AG10803 (cell line): ENCODE measurements at regions not wholly inside any gene's neighbourhood (a gene's known extent, or its start where the extent isn't known, plus 50 kb on each side); places are given as distances from the start of the nearest gene placed in this dataset.

Experiments
- DNase-seq: peaks from one replicate; pipeline ENCODE4 v3.0.0; 2010; ENCODE audit warnings: low read depth
- H3K4me3 ChIP-seq: 2 replicates; pipeline ENCODE4 v1.5.1; 2011; ENCODE audit warnings: mild to moderate bottlenecking, low read length, control low read depth
- CTCF ChIP-seq: conservative IDR thresholded peaks from 2 replicates; pipeline ENCODE4 v1.5.1; 2011; ENCODE audit warnings: mild to moderate bottlenecking, low read length, control low read depth, inconsistent platforms

- no peak for DNase-seq
- no peak overlapping the region for H3K4me3 ChIP-seq
- no peak for TF ChIP-seq CTCF
These were observed 129.5 kb upstream of the RTL1 start for GRCh38 chr14:101033006-101033405.

GRCh38 chr14:101033446-101034165 lies 130.1 kb upstream of the RTL1 start:
- TF ChIP-seq CTCF = no peak
- no peak for DNase-seq
- H3K4me3 ChIP-seq = no peak overlapping the region

GRCh38 chr14:101034986-101035385 lies 131.5 kb upstream of the RTL1 start:
- H3K4me3 ChIP-seq = no peak overlapping the region
- no peak for TF ChIP-seq CTCF
- no peak for DNase-seq

- DNase-seq = no peak
- no peak overlapping the region for H3K4me3 ChIP-seq
- TF ChIP-seq CTCF = no peak
These were observed 132.1 kb upstream of the RTL1 start for GRCh38 chr14:101035466-101036225.

- H3K4me3 ChIP-seq = no peak overlapping the region
- no peak for TF ChIP-seq CTCF
- DNase-seq = no peak
These were observed 133.7 kb upstream of the RTL1 start for GRCh38 chr14:101037021-101037817.

GRCh38 chr14:101039031-101039754 lies 135.7 kb upstream of the RTL1 start:
- no peak for DNase-seq
- no peak for TF ChIP-seq CTCF

More at GRCh38 chr14:101039031-101039754, 135.7 kb upstream of the RTL1 start:
- H3K4me3 ChIP-seq = no peak overlapping the region
